DMS114 treated with DMSO at 0.1 percent for 48 hours (cell line): ENCODE measurements at regions not wholly inside any gene's neighbourhood (a gene's known extent, or its start where the extent isn't known, plus 50 kb on each side); places are given as distances from the start of the nearest gene placed in this dataset.

Source experiments
- DNase-seq: peaks from one replicate; lab custom pipeline; 2025; ENCODE audit not compliant: unreplicated experiment; lab: John Stamatoyannopoulos, UW

DNA sequence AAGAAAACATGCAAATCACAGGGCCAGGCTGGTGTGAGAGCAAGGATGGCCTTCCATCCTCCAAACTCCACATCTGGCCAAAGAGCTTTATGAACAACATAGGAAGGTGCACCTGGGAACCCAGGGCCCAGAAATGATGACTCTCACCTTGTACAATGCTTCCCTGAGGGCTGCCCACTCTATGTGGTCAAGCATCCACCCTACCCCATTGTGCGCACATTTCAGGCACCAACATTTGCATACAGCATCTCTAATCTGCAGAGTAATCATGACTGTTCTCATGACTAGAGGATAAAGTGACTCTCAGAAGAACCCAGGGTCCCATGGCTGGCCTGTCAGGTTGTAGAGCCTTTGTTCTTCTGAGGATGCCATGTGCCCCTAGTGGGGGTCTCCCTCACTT, 57.2 kb upstream of the NTF3 start:
- no peak for DNase-seq

DNA sequence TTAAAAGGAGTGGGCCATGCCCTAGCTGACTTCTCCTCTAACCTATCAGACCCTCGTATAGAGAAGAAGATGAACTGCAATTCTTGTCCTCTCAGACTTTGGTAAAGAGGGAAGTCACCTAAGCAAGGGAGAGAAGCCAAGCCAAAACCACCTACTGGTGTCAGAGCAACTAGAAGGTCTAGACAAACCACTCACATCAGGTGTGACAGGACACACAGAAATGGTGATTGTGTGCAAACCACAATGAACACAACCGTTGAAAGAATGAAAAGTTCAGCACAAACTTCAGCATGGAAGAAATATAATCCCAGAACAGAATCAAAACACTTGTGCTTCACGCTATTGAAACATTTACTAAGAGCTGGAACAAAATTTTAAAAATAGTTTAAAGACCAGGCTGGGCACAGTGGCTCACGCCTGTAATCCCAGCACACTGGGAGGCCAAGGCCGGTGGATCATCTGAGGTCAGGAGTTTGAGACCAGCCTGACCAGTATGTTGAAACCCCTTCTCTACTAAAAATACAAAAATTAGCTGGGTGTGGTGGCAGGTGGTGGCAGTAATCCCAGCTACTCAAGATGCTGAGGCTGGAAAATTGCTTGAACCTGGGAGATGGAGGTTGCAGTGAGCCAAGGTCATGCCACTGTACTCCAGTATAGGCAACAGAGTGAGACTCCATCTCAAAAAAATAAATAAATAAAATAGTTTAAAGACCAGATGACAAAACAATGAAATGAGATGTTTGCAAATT, 56.2 kb upstream of the NTF3 start:
- no peak for DNase-seq

GRCh38 chr12:5376591-5377207, 55.2 kb upstream of the NTF3 start:
- no peak for DNase-seq

- no peak for DNase-seq
Measured at GRCh38 chr12:5377997-5378592, 53.8 kb upstream of the NTF3 start.

GRCh38 chr12:5379749-5380496, 52.0 kb upstream of the NTF3 start:
- DNase-seq, result no peak
